OCI-LY3 (cell line): ENCODE measurements at regions not wholly inside any gene's neighbourhood (a gene's known extent, or its start where the extent isn't known, plus 50 kb on each side); places are given as distances from the start of the nearest gene placed in this dataset.

ENCODE experiments used
- H2AFZ ChIP-seq: fragments of 200-600, 300-600 bp; shearing (Covaris generic); 2 replicates; pipeline ENCODE4 v1.6.0; 2014; ENCODE audit warnings: antibody characterized with exemption, low read depth, low read length
- H3K27ac ChIP-seq: fragments of 200-600, 300-600 bp; sonication (generic); 2 replicates; pipeline ENCODE4 v1.5.1; 2014; ENCODE audit warnings: mild to moderate bottlenecking, low read length, moderate library complexity, mixed read lengths
- H3K27me3 ChIP-seq: fragments of 200-600, 300-600 bp; sonication (generic); 2 replicates; pipeline ENCODE4 v1.6.1; 2014; ENCODE audit warnings: low read depth, low read length, mixed read lengths
- H3K36me3 ChIP-seq: fragments of 200-600, 300-600 bp; sonication (generic); replicated peaks from 2 replicates; pipeline ENCODE3; 2014; ENCODE audit warnings: low read depth, low read length, mixed read lengths
- H3K4me1 ChIP-seq: fragments of 300-600, 200-600 bp; sonication (generic); 2 replicates; pipeline ENCODE4 v1.6.1; 2014; ENCODE audit warnings: low read length, mixed read lengths
- H3K4me2 ChIP-seq: fragments of 200-600, 300-600 bp; sonication (generic); 2 replicates; pipeline ENCODE4 v1.6.1; 2014; ENCODE audit warnings: low read length, mixed read lengths
- H3K4me3 ChIP-seq: fragments of 300-600, 200-600 bp; sonication (generic); 2 replicates; pipeline ENCODE4 v1.5.1; 2014; ENCODE audit warnings: antibody characterized with exemption, mild to moderate bottlenecking, low read length, moderate library complexity
- H3K79me2 ChIP-seq: fragments of 300-600, 200-600 bp; shearing (Covaris generic); 2 replicates; pipeline ENCODE4 v1.6.1; 2014; ENCODE audit warnings: mild to moderate bottlenecking, low read length, mixed read lengths
- H3K9ac ChIP-seq: fragments of 300-600, 200-600 bp; shearing (Covaris generic); 2 replicates; pipeline ENCODE4 v1.6.0; 2014; ENCODE audit warnings: mild to moderate bottlenecking, low read length, moderate library complexity
- H3K9me3 ChIP-seq: fragments of 200-600, 300-600 bp; shearing (Covaris generic); 2 replicates; pipeline ENCODE4 v1.6.1; 2014; ENCODE audit warnings: low read length, mixed read lengths; ENCODE audit not compliant: insufficient read depth
- H4K20me1 ChIP-seq: fragments of 200-600, 300-600 bp; sonication (generic); 2 replicates; pipeline ENCODE4 v1.6.1; 2016; ENCODE audit warnings: low read length, mixed read lengths; ENCODE audit not compliant: insufficient read depth
- CTCF ChIP-seq: fragments of 200-600, 300-600 bp; sonication (generic); IDR thresholded peaks from 2 replicates; pipeline ENCODE4 v1.5.1; 2014; ENCODE audit warnings: antibody characterized with exemption, low read length, low read depth
- EZH2phosphoT487 ChIP-seq: fragments of 200-600 bp; shearing (Covaris generic); IDR thresholded peaks from 2 replicates; pipeline ENCODE4 v1.6.1; 2018; ENCODE audit warnings: antibody characterized with exemption, mixed run types, low read depth

- Histone ChIP-seq H3K27me3 (no peaks in the 10 kb centered on the region), H3K4me2 (no peak overlapping the region), H3K4me1 (no peaks in the 10 kb centered on the region)
Observed at GRCh38 chr1:47591801-47592200, 154.0 kb downstream of the FOXD2 start.

GRCh38 chr1:47592296-47593012, 154.6 kb downstream of the FOXD2 start:
- no peak overlapping the region for H3K4me3 ChIP-seq
- no peaks in the 10 kb centered on the region for H3K27me3 ChIP-seq
- no peak overlapping the region for H3K9ac ChIP-seq
- no peak for TF ChIP-seq EZH2phosphoT487
- no peak for TF ChIP-seq CTCF
- no peaks in the 10 kb centered on the region for H3K79me2 ChIP-seq
- no peaks in the 10 kb centered on the region for H3K4me1 ChIP-seq
- no peak overlapping the region for H3K4me2 ChIP-seq
- no peaks in the 10 kb centered on the region for H4K20me1 ChIP-seq
- H2AFZ ChIP-seq, result no peak overlapping the region
- no peaks in the 10 kb centered on the region for H3K36me3 ChIP-seq
- H3K27ac ChIP-seq, result no peak overlapping the region
- H3K9me3 ChIP-seq, result no peaks in the 10 kb centered on the region

More at GRCh38 chr1:47591801-47592200, 154.0 kb downstream of the FOXD2 start:
- Histone ChIP-seq H3K27ac (no peak overlapping the region), H3K4me3 (no peak overlapping the region), H3K9ac (no peak overlapping the region), H3K79me2 (no peaks in the 10 kb centered on the region), H3K36me3 (no peaks in the 10 kb centered on the region), H3K9me3 (no peaks in the 10 kb centered on the region), H2AFZ (no peak overlapping the region), H4K20me1 (no peaks in the 10 kb centered on the region)
- no peak for TF ChIP-seq CTCF
- no peak for TF ChIP-seq EZH2phosphoT487

DNA sequence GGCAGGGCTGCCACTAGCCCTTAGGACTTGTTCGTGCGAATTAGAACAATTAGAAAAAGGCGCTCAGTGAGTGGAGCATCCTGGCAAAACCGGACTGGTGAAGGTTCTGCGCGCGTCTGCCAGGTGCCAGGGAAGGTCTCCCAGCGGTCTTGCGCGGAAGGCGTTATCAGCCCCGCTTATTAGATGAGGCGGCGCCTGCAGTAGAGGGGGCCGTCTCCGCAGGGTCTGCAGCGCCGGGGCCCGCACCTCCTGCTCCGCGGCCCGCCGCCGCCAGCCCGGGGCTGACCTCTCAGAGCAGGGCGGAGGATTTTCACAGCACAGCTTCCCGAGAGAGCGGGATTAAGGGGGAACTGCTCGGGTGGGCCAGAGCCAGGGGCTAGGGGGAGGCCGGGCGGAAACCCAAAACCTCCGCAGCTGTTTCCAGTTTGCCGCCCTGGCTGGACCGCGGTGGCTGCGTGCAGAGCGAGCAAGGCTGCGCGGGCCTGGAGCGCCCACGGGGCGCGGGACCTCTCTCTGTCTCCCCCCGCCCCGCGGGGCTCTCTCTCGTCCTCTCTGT, 155.2 kb downstream of the FOXD2 start:
- H4K20me1 ChIP-seq, result no peaks in the 10 kb centered on the region
- H3K4me2 ChIP-seq, result no peak overlapping the region
- no peak overlapping the region for H3K4me3 ChIP-seq
- H3K36me3 ChIP-seq, result no peaks in the 10 kb centered on the region
- no peak overlapping the region for H2AFZ ChIP-seq
- no peaks in the 10 kb centered on the region for H3K9me3 ChIP-seq
- H3K9ac ChIP-seq, result no peak overlapping the region
- no peaks in the 10 kb centered on the region for H3K4me1 ChIP-seq
- no peaks in the 10 kb centered on the region for H3K27me3 ChIP-seq
- no peak overlapping the region for H3K27ac ChIP-seq
- no peaks in the 10 kb centered on the region for H3K79me2 ChIP-seq
- TF ChIP-seq CTCF (no peak), EZH2phosphoT487 (no peak)

DNA sequence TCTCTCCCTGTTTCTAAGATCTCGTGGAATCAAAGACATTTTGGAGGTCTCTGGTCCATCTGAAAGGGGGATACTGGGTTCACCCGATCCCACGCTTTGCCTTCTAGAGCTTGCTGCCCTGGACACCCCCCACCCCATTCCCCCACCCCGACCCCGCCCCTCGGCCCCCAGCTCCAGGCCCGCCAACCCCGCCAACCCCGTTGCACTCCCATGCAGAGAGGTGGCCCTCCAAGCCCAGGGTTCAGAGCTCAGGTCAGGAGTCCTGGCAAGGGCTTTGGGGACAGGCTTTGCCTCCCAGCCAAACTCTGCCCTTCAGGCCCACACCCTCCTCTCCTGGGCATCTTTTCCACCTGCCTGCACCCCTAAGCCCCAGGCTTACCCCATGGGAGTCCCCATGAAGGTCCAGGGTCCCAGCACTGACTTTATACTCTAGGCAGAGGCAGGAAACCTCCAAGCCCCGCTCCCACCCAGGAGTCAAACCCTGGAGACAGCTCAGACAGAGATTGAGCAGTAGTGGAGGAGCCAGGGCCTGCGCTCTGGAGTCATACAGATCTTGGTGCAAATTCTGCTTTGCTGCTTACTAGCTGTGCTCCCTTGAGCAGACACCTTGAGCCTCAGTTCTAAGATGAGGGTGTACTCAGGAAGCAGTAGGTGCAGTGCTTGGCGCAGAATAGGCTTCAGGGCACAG, 155.9 kb downstream of the FOXD2 start:
- H3K27me3 ChIP-seq, result no peaks in the 10 kb centered on the region
- no peaks in the 10 kb centered on the region for H3K9me3 ChIP-seq
- H3K27ac ChIP-seq, result no peak overlapping the region
- H3K36me3 ChIP-seq, result no peaks in the 10 kb centered on the region
- H4K20me1 ChIP-seq, result no peaks in the 10 kb centered on the region
- H3K4me3 ChIP-seq, result no peak overlapping the region
- H3K4me2 ChIP-seq, result no peak overlapping the region
- H3K9ac ChIP-seq, result no peak overlapping the region
- TF ChIP-seq EZH2phosphoT487 (no peak), CTCF (no peak)
- H3K4me1 ChIP-seq, result no peaks in the 10 kb centered on the region
- no peak overlapping the region for H2AFZ ChIP-seq
- no peaks in the 10 kb centered on the region for H3K79me2 ChIP-seq
